HG02840 (cell line): ENCODE measurements at regions not wholly inside any gene's neighbourhood (a gene's known extent, or its start where the extent isn't known, plus 50 kb on each side); places are given as distances from the start of the nearest gene placed in this dataset.
"Not testable (repeated sequence)": the region's sequence is repeated elsewhere in the genome, so short reads cannot be mapped to it uniquely, and the experiment has no call there.

ENCODE experiments used
- ATAC-seq: cut with Tn5 transposase; IDR thresholded peaks from one replicate; pipeline ENCODE4 v1.9.1; 2021; ENCODE audit warnings: mild to moderate bottlenecking, moderate library complexity, moderate number of reproducible peaks; ENCODE audit not compliant: unreplicated experiment, low FRiP score

DNA sequence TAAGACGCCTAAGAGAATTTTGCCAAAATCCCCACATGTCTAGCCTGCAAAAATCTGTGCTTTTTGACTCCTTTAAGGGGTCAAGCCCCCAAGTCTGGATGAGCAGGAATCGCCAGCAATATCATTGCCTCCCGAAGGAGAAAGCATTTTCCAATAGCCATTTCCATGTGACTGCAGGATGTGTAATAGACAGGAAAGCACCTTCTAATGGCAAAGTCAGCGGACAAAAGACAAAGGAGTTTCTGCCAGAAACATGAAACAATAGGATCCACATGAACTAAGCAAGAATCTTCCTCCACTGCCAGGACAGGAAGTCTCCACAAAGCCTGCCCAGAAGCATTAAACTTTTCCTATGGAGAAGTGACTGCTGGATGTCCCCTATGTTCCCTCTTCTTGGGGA is 177.1 kb upstream of the PCSK5 start:
- ATAC-seq: no peak

DNA sequence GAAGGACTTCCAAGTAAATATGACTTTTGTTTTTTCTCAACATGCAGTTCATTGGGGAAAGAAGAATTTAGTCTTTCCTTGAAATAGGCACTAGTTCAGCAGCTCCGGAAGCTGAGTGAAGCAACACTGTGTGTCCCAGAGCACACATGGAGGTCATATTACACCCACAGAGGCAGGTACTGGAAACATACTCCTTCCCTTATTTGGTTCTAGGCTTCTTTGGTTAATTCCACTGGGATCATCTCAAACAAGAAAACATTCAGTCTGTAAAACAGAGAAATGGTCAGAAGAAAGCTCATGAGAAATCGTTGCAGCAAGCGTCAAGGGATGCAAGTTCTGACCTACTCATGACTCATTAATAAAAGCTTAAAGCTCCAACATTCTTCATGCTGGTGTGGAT is 175.1 kb upstream of the PCSK5 start:
- no peak for ATAC-seq

DNA sequence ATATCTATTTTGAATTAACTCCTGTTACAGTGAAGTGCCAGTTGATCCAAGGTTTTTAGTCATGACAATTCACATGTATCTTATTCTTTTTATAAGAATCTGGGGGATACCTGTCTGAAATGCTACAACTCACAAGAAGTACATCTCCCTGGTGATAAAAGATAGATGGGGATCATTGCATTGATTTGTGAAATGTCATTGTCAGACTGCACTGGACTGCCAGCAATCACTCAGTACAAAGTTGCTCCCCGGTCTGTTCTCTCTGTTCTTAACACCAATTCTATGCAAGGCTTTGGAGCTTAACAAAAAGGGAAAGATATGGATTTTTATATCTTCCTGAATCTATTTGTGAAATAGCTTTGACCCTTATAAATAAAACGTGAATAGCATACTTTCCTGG is 171.8 kb upstream of the PCSK5 start:
- no peak for ATAC-seq

DNA sequence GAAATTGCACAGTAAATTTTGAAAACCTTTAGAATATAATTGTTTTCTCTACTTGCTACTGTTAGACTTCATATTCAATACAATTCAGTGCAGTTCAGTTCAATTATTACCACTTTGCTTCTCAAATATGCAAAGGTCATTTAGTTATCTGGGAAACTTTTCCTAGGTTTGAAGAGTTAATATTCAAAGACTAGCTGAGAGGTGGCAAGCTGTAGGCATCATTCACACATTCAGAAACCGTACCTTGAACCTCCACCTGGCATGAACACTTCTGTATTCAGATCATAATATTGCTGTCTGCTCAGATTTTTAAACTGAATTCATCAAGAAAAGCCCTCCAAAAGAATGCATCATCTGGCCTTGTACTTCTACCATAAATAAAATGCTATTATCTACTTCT is 162.1 kb upstream of the PCSK5 start:
- ATAC-seq: no peak

DNA sequence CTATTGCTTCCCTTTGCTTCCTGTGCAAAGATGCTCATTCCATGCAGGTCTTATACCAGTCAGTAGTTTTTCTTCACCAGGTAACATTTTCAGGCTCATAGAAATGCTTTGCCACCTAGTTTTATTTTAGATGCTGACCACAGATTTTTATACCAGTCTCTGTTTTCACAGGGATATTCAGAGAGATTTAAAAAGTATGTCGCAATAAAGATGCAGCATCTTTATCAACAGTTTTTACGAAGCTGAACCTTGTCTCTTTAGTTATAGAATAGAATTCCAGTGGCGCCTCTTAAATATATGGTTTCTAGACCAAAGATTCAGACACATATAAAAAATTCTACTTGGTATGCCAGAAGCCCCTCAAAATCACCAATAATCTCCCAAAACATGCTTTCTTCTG is 155.7 kb upstream of the PCSK5 start:
- ATAC-seq: no peak

DNA sequence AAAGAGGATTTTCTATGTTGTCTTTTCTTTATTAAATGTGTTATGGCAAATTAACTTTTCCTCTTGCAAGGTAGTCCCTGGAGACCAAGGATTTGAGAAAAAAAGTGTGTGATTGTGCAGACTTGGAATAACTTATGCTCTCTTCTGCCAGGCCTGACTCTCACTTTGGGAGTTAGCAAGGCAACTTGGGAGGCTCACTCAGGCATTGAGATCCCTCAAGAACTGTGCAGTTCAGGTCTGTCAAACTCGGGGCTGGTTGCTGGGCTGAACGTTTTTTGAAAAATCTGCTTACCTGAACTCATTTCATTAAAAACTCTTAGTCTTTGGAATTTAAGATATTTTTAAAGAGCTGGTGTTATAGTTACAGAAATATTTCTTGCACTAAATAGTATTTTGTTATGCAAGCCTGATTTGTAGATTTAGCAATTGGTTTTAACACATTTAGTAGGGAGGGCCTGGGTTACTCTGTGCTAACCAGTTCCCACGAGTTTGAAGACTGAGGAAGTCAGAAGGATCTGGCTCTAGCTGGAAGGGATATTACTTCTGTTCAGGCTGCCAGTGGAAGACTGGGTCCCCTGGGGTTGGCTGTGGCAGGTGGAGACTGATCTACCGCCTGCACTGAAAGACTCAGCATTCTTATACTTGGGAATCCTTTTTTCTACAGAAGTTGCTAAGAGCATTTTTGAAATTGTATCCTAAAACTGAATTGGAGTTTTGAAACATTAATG is 150.4 kb upstream of the PCSK5 start:
- no peak for ATAC-seq

DNA sequence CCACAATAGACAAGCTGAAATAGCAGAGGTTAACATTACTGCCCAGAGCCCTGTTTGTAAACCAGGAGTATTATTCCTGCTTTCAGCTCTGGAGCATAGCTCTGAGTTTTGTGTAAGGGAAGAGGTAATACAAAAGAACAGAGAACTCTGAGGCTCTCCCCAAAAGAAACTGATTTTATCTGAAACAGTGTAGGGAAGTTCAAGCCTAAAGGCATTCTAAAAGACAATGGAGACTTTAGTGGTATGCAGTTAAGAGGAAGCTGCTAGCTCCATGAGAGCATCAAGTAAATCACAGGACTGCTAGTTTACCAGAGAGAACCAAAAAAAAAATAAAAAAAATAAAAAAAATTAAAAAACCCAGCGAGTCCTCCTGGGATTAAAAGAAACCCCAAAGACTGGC is 146.6 kb upstream of the PCSK5 start:
- ATAC-seq: no peak

DNA sequence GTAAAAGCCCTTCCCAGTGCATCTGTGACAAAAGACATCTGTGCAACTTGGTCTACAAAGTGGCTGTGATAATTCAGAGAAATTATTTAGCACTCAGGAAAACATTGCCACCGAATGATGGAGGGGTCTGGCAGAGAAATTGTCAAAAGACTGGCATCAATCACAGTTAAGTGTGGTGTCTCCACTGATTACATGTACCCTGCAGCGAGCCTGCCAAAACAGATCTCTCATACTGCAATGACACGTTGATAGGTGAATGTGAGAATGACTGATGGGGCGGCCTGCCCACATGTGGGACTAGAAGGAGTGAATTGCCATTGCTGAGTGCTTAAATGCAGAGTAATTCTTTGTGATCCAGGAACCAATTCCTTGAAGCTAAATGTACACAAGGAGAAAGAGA is 136.4 kb upstream of the PCSK5 start:
- ATAC-seq: no peak

DNA sequence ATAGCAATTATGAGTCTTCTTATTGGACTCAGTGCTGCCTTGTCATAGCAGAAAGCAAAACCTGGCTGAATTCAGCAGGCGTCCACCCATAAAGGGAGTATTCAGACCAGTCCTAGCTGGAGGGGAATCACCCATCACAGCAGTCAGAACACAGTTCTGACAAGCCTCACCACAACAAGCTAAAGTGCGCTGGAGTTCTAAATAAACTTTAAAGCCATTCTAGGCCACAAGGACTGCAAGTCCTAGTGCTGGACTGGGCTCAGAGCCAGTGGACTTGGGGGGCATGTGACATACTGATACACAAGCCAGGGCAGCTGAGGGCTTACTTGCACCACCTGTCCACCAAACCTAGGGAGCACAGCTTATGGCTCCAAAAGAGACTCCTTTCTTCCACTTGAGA is 115.3 kb upstream of the PCSK5 start:
- ATAC-seq: no peak

DNA sequence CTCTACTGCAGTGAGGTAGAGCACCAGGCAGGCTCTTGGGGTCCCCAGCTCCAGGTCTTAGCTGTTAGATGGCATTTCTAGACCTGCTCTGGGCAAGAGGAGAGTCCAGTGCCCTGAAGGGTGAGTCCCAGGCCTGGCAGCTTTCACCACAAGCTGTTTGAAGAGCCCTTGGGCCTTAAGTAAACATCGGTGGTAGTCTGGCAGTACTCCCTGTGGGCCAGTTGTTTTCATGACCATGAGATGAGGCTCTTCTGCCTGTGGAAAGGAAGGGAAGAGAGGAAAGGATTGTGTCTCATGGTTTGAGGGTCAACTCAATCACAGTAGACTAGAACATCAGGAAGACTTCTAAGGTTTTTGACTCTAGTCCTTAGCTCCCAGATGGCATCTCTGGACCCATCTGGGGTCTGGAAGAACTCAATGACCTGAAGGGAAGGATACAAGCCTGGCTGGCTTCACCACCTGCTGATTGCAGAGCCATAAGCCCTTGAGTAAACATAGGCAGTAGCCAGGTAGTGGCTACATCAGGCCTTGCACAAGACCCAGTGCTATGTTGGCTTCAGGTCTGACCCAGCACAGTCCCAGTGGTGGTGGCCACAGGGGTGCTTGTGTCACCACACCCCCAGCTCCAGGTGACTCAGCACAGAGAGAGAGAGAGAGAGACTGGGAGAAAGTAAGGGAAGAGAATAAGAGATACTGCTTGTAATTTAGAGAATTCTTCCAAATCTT is 114.3 kb upstream of the PCSK5 start:
- ATAC-seq: no peak

DNA sequence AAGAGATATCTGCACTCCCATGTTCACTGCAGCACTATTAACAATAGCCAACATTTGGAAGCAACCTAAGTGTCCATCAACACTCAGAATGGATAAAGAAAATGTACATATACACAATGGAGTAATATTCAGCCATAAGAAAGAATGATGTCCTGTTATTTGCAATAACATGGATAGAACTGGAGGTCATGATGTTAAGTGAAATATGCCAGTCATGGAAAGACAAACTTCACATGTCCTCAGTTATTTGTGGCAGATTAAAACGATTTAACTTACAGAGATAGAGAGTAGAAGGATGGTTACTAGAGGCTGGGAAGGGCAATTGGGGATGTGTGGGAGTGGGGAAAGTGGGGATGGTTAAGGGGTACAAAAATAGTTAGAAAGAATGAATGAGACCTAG is 110.3 kb upstream of the PCSK5 start:
- ATAC-seq: no peak

DNA sequence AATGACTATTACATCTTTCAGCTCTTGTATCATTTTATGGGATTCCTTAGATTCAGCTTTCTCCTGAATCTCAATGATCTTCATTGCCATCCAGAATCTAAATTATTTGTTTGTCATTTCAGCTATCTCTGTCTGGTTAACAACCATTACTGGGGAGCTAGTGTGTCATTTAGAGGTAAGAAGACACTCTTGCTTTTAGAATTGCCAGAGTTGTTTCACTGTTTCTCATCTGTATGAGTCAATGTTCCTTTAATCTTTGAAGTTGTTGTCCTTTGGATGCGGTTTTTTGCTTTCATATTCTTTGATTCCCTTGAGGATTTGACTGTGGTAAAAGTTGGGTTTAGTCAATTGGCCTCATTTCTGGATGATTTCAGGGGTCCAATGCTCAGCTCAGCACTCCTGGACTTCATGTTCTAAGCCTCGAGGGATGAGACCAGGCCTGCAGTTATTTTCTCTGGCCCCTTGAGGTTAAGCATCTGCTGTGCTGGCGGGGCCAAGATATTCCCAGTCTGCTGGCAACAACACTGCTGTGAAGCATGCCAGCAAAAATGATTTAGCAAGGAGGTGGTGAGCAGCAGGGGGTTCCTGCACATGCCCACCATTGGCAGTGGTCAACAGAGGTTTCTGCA is 102.4 kb upstream of the PCSK5 start:
- no peak for ATAC-seq

DNA sequence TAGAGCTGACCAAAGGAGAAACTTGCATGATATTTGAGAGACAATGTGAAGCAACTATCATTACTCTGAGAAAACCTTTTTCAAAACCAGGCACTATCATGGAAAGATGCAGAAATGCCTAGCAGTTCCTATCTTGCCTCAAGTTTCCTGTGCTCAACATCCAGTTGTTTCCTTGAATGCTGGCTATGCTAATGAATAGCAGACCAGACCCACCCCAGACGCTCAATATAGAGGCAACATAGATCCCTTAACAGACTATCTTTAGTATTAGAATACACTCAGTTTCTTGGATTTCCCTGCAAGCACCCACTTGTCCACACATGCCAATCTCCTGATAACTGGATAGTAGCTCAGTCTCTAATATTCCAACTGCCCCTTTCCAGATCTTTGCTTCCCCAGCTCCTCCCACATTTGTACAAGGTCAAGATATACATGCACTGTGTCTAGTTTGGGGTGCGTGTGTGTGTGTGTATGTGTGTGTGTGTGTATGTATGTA is 93.3 kb upstream of the PCSK5 start:
- no peak for ATAC-seq

DNA sequence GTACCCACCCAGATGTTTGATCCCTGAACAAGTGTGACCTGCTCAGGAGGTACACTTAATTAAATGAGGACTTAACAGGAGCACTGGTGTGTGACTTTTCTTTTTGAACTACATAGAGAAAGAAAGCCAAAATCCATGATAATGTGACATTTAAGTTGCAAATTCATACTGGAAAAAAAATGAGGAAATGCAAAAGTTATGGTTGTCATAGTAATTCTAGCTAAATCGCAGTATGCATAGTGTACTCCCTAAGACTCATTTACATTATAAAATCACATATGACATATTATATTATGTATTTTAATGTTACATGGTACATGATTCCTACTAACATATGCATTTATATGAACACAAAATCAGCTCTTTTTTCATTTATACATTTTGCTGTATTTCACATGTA is 92.0 kb upstream of the PCSK5 start:
- ATAC-seq: no peak

DNA sequence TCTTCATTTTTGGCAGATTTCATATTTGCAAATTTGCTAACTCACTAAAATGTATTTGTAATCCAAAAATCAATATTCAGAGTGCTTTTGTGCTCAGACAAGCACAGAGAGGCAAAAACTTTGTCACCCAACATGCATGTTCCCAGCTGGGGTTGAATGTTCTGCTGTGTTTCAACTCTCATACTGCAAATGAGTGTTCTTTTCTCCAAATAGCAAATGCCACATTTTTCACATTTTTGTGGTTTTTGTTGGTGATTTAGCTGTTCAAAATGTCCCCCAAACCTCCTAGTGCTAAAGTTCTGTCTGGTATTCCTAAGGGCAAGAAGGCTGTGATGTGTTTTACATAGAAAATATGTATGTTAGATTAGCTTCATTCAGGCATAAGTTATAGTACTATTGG is 87.3 kb upstream of the PCSK5 start:
- ATAC-seq: no peak

DNA sequence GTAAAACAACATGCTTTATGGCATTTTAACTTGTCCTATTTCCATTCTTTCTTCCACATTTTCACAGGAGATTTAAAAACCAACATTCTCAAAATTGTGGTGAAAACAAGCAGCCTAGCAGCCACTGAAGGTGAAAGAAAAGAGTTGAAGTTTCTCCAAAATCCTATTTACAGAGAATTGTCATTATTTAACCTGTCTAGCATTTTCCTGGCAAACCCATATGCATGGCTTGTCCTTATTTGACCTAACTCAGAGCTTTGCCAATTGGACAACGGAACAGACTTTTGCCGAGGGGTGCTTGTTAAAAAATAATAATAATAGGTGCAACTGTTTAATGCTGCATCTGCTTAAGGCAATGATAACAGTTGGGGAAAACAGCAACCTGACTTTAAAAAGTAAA is 80.4 kb upstream of the PCSK5 start:
- ATAC-seq: no peak

DNA sequence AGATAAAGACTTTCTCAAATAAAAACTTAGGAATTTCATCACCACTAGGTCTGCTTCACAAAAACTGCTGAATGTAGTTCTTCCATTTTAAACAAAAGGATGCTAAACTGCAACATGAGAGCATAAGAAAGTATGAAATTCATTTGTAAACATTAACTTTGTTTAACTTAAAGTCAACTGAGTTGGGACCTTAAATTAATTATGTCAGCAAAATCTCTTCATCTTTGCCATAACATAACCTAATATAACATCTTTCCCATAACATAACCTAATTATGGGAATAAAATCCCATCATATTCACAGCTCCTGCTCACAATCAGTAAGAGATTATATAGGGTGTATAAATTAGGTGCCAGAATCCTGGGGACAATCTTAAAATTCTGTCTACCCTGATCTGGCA is 78.8 kb upstream of the PCSK5 start:
- ATAC-seq: no peak

DNA sequence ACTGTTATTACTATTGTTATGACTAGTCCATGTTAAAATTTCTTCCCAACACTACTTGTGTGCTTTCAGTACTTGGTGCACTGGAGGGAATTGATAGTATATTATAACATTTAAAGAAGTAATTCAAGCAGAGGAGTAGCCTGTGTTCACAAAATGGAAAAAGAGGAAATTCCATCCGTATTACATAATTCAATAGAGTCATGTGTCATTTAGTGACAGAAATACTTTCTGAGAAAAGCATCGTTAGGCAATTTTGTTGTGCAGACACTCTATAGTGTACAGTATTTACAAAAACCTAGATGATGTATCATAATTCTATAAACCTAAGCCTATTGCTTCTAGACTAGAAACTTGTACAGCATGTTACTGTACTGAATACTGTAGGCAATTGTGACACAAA is 78.3 kb upstream of the PCSK5 start:
- no peak for ATAC-seq

DNA sequence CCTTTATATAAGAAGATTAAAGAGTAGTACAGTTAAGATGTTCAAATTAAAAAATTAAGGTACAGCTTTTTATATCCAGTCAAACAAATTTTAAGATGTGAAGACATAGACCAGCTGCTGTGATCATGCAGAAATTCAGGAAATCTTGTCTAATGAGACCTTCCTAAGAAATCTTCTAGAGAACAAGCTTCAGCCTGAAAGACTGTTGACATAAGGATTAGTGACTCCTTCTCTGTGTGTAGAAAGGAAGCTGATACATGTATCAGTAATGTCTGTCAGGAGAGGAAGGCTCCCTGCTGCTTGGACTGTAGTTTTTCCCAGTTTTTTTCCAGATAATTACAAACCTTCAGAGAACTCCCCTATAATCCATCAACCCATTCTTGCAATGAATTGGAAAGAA is 75.8 kb upstream of the PCSK5 start:
- no peak for ATAC-seq

DNA sequence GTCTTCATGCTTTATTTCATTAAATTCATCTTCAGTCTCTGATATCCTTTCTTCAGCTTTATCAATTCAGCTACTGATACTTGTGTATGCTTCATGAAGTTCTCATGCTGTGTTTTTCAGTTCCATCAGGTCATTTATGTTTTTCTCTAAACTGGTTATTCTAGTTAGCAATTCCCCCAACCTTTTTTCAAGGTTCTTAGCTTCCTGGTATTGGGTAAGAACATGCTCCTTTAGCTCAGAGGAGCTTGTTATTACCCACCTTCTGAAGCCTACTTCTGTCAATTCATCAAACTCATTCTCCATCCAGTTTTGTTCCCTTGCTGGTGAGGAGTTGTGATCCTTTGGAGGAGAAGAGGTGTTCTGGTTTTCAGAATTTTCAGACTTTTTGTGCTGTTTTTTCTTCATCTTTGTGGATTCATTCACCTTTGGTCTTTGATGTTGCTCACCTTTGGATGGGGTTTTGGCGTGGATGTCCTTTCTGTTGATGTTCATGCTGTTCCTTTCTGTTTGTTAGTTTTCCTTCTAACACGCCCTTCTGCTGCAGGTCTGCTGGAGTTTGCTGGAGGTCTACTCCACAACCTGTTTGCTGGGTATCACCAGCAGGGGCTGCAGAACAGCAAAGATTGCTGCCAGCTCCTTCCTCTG is 69.9 kb upstream of the PCSK5 start:
- ATAC-seq: not testable (repeated sequence)

DNA sequence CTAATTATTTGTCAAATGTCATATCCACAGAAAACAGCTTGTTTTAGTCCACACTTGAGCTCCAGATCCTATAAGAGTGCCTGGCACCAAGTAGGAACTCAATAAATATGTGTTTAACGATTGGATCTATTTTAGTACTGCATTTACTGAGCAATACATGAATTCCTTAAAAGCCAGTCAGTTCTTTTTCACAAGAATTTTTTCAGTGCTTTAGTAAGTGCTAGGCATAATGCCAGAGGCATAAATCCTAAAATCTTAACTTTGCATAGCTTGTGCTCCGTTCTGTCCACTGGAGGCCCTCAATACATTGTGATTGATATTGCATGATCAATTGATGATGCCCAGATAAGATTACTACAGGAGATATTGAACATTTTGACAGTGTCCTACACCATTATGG is 67.3 kb upstream of the PCSK5 start:
- ATAC-seq: no peak
